GM23248 (cell line): ENCODE measurements at regions not wholly inside any gene's neighbourhood (a gene's known extent, or its start where the extent isn't known, plus 50 kb on each side); places are given as distances from the start of the nearest gene placed in this dataset.

ENCODE experiments used
- EZH2 ChIP-seq: fragments of 200-600 bp; sonication (generic); IDR thresholded peaks from 2 replicates; pipeline ENCODE4 v1.6.1; 2018; ENCODE audit warnings: antibody characterized with exemption, mild to moderate bottlenecking; ENCODE audit not compliant: insufficient read depth, poor library complexity, severe bottlenecking
- EZH2phosphoT487 ChIP-seq: fragments of 200-600 bp; sonication (generic); IDR thresholded peaks from 2 replicates; pipeline ENCODE4 v1.6.1; 2018; ENCODE audit warnings: antibody characterized with exemption, moderate library complexity, mild to moderate bottlenecking, low read depth; ENCODE audit not compliant: insufficient read depth

- TF ChIP-seq EZH2phosphoT487 (no peak), EZH2 (no peak)
Observed at GRCh38 chr15:49752517-49752916, 131.7 kb downstream of the DTWD1 start.
